ENCODE measurements at regions not wholly inside any gene's neighbourhood (a gene's known extent, or its start where the extent isn't known, plus 50 kb on each side); places are given as distances from the start of the nearest gene placed in this dataset.
"Not testable (repeated sequence)": the region's sequence is repeated elsewhere in the genome, so short reads cannot be mapped to it uniquely, and the experiment has no call there.

DNA sequence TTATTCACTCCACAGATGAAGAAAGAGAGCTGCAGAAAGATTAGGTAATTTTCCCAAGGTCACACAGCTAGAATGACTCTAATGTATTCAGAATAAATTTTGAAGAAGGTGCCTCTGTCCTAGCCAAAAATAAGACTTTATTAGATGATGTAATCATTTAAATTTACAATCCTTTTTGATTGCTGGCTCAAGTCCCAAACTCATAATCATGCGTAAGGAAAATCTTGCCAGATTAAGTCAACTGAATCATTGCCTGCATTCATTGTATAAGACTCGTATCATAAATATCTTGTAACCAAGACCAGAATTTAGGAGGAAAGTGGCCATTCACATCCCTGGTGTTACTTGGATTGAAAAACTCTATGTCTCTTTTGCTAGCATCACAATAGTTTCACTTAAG, 53.1 kb upstream of the STK39 start:
- no peak for DNase-seq

DNA sequence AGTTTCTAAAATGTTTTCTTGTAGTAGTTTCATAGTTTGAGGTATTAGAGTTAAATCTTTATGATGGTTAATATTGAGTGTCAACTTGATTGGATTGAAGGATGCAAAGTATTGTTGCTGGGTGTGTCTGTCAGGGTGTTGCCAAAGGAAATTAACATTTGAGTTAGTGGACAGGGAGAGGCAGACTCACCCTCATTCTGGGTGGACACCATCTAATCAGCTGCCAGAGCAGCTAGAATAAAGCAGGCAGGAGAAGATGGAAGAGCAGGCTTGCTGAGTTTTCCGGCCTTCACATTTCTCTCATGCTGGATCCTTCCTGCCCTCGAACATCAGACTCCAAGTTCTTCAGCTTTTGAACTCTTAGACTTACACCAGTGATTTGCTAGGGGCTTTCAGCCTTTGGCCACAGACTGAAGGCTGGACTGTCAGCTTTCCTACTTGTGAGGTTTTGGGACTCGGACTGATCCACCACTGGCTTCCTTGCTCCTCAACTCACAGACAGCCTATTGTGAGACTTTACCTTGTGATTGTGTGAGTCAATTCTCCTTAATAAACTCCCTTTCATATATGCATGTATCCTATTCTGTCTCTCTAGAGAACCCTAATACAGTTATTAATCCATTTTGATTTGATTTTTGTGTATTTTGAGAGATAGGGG, 56.8 kb upstream of the STK39 start:
- no peak for DNase-seq

DNA sequence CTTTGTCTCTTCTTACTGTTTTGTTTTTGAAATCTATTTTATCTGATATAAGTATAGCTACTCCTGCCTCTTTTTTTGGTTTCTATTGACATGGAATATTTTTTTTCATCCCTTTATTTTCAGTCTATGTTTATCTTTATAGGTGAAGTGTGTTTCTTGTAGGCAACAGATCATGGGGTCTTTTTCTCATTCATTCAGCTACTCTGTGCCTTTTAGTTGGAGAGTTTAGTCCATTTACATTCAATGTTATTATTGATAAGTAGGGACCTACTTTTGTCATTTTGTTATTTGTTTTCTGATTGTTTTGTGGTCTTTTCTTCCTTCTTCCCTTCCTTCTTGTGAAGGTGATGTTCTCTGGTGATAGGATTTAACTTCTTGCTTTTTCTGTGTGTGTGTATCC, 60.0 kb upstream of the STK39 start:
- no peak for DNase-seq

DNA sequence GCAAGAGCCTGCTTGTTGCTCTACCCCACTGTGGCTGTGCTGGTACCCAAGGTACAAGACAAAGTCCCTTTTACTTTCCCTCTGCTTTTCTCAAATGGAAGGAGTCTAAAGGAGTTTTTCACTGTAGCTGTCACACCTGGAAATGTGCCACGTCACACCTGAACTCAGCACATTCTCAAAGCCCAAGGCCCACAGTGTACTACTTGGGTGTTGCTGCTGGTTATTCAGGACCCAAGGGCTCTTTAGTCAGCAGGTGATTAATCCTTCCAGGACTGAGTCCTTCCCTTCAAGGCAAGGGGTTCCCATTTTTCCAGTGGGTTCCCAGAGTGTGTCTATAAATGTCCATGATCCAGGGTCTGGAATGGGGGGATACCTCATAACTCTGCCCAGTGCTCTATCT, 63.2 kb upstream of the STK39 start:
- no peak for DNase-seq

DNA sequence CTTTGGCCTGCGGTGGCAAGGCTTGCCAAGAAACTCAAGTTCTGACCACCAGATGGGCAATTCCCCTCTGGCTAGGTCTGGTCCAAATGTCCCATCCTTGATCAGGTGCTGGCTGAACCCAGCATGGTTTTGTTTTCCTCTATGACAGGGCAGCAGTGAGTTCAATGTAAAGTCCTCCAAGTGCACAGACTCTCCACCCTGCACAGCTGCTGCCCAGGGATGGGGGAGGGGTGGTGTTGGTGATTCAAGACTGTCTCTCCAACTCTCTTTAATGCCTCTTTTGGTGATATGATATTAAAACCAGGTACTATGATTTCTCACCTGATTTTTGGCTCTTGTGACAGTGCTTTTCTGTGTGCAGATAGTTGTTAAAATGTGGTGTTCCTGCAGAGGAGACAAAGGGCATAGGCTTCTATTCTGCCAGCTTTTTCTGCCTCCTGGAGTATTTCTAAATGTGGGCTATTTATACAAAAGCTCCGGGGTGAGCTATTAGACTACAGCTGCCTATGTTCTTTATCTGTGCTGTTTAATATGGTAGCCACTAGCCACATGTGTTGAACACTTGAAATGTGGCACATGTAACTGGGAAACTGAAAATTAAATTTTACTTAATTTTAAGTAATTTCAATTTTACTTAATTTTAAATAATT, 64.0 kb upstream of the STK39 start:
- DNase-seq, result no peak

DNA sequence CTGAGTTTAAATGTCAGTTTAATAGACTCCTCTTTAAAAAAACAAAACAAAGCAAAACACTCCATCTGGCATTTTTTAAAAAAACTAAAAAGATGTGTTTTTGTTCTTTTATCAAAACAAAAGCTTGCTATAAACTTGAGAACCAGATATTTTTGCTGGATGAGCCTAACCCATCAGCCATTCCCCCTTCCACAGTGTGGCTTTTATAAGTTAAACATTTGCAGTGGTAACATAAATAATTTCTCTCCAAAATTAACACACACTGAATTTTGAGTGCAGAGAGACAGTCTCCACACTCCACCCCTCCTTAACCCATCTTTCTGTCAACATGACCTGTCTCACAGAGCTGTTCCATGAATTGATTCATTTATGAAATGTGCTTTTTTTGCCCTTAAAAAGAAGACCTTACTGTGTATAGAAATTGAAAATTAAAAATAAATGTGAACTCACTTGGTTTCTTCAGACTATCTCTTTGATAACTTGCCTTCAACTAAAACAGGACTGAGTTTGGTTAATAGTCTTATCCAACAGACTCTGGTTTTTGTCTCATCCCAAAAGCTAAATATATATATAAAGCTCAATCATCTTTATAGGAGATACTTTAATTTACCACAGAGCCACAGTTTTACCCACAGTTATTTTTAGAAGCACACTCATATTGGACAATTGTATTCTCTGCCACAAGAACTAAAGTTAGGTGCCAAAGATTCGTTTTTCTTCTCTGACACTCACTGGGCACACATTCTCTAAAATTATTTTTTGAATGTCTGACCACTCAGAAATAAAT, 64.8 kb upstream of the STK39 start:
- no peak for DNase-seq

DNA sequence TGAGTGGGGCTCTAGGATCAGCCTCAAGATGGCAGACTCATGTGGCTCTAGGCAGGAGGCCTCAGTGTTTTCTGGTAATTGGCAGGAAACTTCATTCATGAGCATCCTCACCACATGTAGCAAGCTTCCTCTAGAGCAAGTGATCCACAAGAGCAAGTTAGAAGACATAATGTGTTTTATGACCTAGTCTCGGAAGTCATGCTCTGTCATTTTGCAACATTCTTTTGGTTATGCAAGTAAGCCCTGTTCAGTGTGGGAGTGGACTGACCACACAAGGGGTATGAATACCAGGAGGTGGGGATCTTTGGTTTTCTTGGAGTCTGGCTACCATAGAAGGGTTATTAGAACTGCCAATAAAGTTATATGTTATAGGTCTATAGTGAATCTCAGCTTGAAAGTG, 66.8 kb upstream of the STK39 start:
- DNase-seq, result no peak

DNA sequence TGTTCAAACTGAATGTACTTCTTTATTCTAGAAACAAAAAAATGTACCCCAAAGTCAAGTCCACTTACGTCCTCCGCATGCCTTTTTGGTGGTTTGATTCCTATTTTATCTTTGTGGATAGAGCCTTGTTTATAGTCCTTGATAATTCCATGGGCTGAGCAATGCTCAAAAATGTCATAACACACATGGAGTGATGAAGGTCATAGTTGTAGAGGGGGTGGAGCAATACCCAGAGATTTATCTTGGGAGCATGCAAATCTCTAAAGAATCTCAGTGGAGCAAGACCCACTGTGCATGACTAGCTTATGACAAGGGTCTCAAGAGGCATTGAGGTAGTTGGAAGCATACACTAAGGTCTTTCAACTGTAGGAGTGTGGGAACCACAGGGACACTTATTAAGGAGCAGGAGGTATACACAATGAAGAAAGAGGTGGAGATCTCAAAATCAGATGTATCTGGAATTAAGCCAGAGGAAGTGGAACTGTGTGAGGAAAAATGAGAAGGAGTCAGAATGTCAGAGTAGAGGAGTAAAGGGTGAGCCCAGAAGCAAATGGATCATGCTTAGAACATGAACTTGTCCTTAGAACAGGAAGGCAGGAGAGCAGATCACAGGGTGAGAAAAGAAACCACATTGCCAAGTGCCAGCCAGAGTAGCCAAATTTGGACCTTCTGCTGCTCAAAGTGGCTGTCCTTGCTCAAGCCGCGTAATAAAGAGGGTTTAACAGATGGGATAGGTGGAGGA, 68.1 kb upstream of the STK39 start:
- DNase-seq, result no peak

DNA sequence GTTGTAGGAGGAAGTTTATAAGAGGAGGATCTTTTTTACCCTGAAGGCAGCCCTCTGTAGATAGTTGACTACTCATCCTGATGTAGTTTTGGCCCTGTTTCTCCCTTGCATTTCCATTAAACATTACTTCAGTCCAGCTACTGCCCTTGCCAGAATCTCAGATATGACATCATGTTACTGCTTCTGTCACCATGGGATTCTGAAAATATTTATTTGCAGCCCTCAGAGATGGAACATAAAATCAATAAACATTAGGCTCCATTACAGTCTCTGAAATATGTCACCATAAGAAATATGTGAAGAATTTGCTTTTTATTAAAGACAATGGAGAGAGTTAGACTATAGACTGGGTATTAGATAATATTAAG, 68.7 kb upstream of the STK39 start:
- no peak for DNase-seq

DNA sequence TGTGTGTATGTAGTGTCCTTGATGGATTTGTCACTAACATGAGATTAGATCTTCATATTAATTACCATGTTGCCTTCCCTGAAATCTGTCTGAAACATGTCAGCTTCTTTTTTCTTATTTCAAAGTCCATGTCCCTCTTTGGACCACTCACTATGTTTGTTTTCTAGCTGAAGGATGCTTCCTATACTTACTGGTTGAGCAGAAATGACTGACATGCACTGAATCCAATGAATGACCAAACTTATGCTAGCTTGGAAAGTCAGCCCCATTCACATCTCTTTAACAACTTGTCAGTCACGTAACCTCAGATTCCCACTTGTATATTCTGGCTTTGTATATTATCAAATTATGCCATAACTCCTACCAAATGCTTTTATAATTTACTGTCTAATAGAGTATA, 69.9 kb upstream of the STK39 start:
- DNase-seq, result no peak

DNA sequence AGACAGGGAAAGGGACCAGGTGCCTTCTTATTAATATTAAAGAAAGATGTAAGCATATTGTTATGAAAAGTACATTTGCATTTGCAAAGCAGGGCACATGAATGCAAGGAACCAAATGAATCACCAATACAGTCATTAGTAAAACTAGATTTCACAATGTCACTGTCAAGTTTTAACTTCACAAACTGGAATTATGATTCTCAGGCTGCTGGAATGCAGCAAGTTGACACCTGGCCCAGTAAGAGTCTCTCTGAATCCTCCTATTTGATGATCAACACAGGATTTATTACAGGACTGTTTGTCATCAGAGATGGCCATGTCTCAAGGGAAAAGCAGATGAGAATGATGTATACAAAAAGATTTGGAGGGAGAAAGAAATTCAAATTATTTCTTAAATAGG, 72.9 kb upstream of the STK39 start:
- DNase-seq, result no peak

DNA sequence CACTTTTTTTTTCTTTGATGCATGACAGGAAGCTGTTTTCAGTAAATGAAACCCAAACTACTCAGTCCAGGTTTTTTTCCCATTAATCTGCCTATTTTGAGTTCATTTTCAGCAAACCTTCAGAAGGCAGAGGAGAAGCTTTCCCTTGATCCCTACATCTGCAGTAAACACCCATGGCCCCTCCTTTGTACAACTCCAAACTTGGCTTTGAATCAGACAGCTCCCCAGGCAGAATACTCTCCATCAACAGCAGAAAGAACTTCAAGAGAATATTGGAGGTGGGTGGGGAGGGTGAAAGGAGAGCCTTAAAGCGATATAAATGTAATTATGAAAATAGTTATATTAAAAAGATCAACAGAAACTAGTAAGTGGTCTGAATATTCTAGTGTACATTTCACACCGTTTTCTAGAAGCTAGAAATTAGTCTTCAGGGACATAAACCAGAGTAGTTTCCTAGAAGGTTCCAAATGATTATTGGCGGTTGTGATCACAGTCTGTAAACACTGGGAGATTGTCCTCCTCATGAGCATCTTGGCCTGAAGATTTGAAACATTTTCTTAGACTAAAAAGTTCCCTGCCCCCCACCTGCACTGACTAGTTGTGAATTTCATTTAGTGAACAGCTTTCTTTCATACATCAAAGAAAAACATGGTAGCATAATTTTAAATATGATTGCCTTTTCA, 75.1 kb upstream of the STK39 start:
- no peak for DNase-seq

DNA sequence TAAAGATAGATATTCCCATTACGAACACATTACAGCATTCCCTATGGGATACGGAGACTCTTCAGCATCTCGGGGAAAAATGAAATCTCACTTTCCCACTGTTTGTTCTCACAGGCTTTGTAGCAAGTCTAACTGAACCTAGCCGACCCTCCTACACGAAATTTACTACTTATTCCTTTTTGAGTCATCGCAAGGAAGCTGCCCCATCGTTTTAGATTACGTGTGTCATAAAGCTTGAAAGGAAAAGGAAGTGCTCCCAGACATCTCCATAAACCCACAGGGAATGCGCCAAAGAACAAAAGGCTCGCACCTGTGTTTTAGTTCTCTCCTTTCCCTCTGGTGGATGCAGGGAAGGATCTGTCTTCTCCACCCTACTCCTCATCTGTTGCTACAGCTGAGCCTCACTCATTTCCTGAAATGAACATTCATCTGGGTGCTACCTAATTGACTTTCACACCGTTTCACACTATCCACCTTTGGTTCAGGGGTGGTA, 76.2 kb upstream of the STK39 start:
- DNase-seq, result no peak

DNA sequence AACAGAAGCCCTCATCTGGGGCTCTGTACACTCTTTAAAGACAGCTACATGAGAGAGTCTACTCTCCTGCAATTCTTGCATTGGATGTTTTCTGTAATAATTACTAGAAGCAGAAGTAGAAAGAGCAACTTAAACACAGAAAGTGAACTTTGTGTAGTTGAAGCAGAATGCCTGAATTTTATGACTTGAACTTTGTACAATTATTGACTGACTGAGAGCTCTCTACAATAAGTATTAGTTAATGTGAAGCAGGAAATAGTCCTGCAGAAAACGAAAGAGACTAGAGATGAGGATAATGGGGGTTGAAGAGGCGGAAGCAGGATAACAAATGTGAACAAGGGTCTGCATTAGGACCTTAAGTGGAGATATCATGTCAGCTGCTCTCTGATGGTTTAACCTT, 79.2 kb upstream of the STK39 start:
- no peak for DNase-seq

DNA sequence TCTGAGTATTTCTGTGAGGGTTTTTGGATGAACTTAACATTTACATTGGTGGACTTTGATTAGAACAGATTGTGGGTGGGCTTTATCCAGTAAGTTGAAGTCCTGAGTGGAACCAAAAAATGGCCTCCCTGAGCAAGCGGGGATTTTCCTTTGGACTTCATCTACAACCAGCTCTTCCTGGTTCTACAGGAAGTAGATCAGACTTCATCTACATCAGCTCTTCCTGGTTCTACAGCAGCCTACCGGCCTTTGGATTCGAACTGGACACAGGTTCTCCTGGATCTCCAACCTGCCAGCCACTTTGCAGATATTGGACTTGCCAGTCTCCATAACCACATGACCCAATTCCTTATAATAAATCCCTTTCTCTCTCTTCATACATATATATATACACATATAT, 79.9 kb upstream of the STK39 start:
- no peak for DNase-seq

DNA sequence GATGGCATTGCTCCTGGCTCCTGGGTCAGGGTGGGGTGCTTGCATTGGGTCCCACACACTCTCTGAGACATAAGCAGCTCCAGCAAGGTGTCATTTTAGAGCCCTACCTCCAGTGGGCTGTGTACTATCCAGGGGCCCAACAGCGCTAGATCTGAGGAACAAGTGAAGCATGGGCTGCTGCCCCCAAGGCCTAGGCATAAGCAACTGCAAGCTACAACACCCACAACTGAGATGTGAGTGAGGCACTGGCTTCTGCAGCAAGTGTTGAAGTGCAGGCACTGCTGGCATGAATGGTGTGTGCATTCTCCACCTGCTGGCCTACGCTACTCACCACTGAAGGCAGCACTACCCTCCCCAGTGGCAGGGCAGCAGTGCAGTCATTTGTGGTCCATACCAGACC, 81.0 kb upstream of the STK39 start:
- DNase-seq, result no peak

DNA sequence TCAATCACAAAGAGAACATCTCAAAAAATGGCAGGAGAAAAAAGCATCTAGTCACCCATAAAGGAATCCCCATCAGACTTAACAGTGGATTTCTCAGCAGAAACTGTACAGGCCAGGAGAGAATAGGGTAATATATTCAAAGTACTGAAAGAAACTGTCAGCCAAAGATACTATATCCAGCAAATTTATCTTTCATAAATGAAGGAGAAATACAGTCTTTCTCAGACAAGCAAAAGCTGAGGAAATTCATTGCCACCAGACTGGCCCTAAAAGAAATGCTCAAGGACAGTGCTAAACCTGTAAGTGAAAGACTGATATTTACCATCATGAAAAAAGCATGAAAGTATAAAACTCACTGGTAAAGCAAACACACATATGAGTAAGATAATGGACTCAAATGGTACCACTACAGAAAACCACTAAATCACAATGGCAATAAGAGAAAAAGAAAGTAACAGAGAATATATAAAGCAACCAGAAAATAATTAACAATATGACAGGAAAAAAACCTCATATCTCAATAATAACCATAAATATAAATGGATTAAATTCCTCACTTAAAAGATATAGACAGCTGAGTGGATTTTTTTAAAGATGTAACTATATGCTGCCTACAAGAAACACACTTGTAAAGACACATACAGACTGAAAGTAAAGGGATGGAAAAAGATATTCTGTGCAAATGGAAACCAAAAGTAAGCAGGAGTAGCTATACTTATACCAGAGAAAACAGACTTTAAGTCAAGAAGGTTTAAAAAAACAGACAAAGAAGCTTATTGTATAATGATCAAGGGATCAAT, 83.4 kb upstream of the STK39 start:
- DNase-seq, result no peak

DNA sequence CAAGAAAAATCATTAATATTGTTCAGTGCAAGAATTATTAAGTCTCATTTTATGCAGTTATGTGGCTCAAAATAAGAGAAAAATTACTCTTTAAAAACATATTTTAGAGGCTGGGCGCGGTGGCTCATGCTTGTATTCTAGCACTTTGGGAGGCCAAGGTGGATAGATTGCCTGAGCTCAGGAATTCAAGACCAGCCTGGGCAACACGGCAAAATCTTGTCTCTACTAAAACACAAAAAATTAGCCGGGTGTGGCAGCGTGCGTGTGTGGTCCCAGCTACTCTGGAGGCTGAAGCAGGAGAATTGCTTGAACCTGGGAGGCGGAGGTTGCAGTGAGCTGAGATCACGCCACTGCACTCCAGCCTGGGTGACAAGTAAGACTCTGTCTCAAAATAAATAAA, 87.9 kb upstream of the STK39 start:
- DNase-seq, result not testable (repeated sequence)

DNA sequence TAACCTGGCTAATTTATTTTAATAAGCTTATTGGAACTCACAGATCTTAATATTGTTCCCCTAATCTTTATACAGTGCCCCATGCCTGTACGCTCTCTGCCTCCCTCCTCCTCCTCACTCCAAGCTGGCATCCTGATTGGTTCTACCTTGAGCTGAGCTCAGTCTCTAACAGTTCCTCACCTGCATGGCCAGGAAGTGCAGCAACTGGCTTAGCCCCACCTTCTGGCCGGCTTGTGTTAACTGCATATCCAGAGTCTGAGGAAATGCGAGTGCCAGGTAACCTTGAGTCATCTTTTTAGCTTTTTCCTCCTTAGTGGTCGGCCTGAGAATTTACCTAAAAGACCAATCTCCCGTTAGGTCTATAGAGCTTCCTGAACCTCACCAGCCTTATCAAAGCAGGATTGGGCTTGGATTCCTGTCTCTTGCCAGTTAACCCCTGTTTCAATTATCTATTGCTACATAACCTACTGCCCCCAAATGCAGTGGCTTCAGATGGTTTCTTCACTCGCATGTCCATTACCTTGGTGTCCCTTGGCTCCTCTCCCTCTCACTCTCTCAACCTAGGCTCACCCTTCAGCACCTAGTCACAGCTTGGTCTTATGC, 89.5 kb upstream of the STK39 start:
- DNase-seq, result no peak

DNA sequence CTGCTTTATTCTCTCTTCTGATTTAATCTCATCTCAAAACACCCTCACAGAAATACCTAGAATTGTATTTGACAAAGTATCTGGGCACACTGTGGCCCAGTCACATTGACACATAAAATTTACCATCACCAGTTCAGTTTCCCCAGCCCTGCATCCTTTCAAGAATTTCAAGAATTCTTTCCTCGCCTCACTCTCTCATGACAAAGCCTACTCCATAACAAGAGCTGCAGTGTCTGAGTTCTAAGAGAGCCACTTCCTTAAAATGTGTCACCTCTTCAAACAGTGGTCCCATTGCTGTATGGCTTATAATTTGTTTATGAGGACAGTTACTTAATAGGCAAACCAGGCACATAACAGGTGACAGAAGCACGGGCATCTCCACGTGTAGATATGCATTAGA, 90.9 kb upstream of the STK39 start:
- DNase-seq, result no peak
